ENCODE measurements at regions not wholly inside any gene's neighbourhood (a gene's known extent, or its start where the extent isn't known, plus 50 kb on each side); places are given as distances from the start of the nearest gene placed in this dataset.

GRCh38 chr1:201706109-201706508 is 122.8 kb upstream of the IPO9 start:
- H3K36me3 Mint-ChIP-seq (ENCODE audit: low read depth): no peaks in the 10 kb centered on the region
- peaks cover 19% of the 10 kb centered on the region for H3K27me3 Mint-ChIP-seq (ENCODE audit: low read depth, poor library complexity)
- TF ChIP-seq, protein P1, sequence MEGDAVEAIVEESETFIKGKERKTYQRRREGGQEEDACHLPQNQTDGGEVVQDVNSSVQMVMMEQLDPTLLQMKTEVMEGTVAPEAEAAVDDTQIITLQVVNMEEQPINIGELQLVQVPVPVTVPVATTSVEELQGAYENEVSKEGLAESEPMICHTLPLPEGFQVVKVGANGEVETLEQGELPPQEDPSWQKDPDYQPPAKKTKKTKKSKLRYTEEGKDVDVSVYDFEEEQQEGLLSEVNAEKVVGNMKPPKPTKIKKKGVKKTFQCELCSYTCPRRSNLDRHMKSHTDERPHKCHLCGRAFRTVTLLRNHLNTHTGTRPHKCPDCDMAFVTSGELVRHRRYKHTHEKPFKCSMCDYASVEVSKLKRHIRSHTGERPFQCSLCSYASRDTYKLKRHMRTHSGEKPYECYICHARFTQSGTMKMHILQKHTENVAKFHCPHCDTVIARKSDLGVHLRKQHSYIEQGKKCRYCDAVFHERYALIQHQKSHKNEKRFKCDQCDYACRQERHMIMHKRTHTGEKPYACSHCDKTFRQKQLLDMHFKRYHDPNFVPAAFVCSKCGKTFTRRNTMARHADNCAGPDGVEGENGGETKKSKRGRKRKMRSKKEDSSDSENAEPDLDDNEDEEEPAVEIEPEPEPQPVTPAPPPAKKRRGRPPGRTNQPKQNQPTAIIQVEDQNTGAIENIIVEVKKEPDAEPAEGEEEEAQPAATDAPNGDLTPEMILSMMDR (IDR thresholded peaks at IDR 0.05): no peak
- no peak overlapping the region for H3K27ac Mint-ChIP-seq
- no peak overlapping the region for H3K4me3 Mint-ChIP-seq
- H3K4me1 Mint-ChIP-seq: peaks cover 23% of the 10 kb centered on the region
- peaks cover 10% of the 10 kb centered on the region for H3K9me3 Mint-ChIP-seq
- DNase-seq: no peak

- H3K27ac Mint-ChIP-seq: no peak overlapping the region
These were observed 121.9 kb upstream of the IPO9 start for GRCh38 chr1:201707027-201707426.

GRCh38 chr1:201707656-201708055 is 121.3 kb upstream of the IPO9 start:
- no peak for DNase-seq
- no peak overlapping the region for H3K4me3 Mint-ChIP-seq
- peaks cover 19% of the 10 kb centered on the region for H3K27me3 Mint-ChIP-seq (ENCODE audit: low read depth, poor library complexity)
- H3K36me3 Mint-ChIP-seq (ENCODE audit: low read depth): no peaks in the 10 kb centered on the region
- peaks cover 1% of the 10 kb centered on the region for H3K9me3 Mint-ChIP-seq
- H3K27ac Mint-ChIP-seq: no peak overlapping the region
- TF ChIP-seq, protein P1 (IDR thresholded peaks at IDR 0.05): no peak
- peaks cover 32% of the 10 kb centered on the region for H3K4me1 Mint-ChIP-seq

More at GRCh38 chr1:201707027-201707426, 121.9 kb upstream of the IPO9 start:
- no peak for DNase-seq
- no peak overlapping the region for H3K4me3 Mint-ChIP-seq
- H3K27me3 Mint-ChIP-seq (ENCODE audit: low read depth, poor library complexity): peaks cover 21% of the 10 kb centered on the region
- peaks cover 31% of the 10 kb centered on the region for H3K4me1 Mint-ChIP-seq
- H3K36me3 Mint-ChIP-seq (ENCODE audit: low read depth): no peaks in the 10 kb centered on the region
- H3K9me3 Mint-ChIP-seq: peaks cover 4% of the 10 kb centered on the region
- TF ChIP-seq, protein P1 (IDR thresholded peaks at IDR 0.05): no peak

GRCh38 chr1:201708085-201708512 is 120.9 kb upstream of the IPO9 start:
- TF ChIP-seq, protein P1 (IDR thresholded peaks at IDR 0.05): no peak
- Mint-ChIP-seq H3K9me3 (no peaks in the 10 kb centered on the region), H3K27me3 (ENCODE audit: low read depth, poor library complexity) (peaks cover 16% of the 10 kb centered on the region), H3K36me3 (ENCODE audit: low read depth) (no peaks in the 10 kb centered on the region), H3K4me3 (no peak overlapping the region), H3K27ac (no peak overlapping the region), H3K4me1 (peaks cover 31% of the 10 kb centered on the region)
- no peak for DNase-seq

- no peak overlapping the region for H3K4me3 Mint-ChIP-seq
- DNase-seq: no peak
- H3K27me3 Mint-ChIP-seq (ENCODE audit: low read depth, poor library complexity): peaks cover 12% of the 10 kb centered on the region
- H3K27ac Mint-ChIP-seq: no peak overlapping the region
- no peaks in the 10 kb centered on the region for H3K9me3 Mint-ChIP-seq
- TF ChIP-seq, protein P1 (IDR thresholded peaks at IDR 0.05): no peak
- no peaks in the 10 kb centered on the region for H3K36me3 Mint-ChIP-seq (ENCODE audit: low read depth)
- H3K4me1 Mint-ChIP-seq: peaks cover 31% of the 10 kb centered on the region
These were observed 120.3 kb upstream of the IPO9 start for GRCh38 chr1:201708691-201709090.

DNA sequence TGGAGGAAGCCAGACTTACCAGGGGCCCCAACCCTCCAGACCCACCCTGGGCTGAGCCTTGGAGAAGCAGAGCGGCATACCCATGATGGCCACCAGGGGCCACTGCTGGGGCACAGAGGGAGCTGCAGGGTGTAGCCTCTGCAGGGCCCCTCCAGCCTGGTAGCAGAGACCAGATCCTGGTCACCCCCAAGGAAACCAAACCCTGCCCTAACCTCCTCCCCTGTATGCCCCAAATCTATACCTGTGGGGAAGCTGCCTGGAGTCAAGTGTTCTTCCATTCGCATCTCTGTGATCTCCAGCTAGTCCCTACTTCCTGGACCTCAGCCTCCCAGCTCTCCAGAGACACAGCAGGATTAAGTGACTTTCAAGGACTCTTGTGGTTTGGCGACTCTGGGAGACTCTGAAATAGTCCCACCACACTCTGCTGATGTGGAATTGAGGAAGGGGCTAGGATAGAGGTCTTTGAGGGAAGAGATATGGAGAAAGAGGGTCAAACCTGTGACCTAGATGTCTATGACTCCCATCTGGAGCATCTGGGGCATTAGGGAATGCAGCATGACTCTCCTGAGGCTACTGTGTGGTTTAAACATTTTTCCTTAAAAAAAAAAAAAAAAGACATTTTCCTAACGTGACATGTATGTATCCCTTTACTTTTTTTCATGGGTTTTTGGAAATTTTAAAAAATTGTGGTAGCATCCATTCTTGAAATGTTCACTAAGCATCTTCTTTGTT is 119.2 kb upstream of the IPO9 start:
- peaks cover 12% of the 10 kb centered on the region for H3K27me3 Mint-ChIP-seq (ENCODE audit: low read depth, poor library complexity)
- H3K4me1 Mint-ChIP-seq: peaks cover 35% of the 10 kb centered on the region
- peak; percentile 81 for DNase-seq
- TF ChIP-seq, protein P1 (IDR thresholded peaks at IDR 0.05): peak; percentile 93
- H3K36me3 Mint-ChIP-seq (ENCODE audit: low read depth): no peaks in the 10 kb centered on the region
- H3K4me3 Mint-ChIP-seq: no peak overlapping the region
- no peaks in the 10 kb centered on the region for H3K9me3 Mint-ChIP-seq
- H3K27ac Mint-ChIP-seq: no peak overlapping the region

Data from nephron progenitor cell (in vitro differentiated cells).